C4-2B (cell line): ENCODE measurements at regions not wholly inside any gene's neighbourhood (a gene's known extent, or its start where the extent isn't known, plus 50 kb on each side); places are given as distances from the start of the nearest gene placed in this dataset.

Source experiments
- ZFX ChIP-seq: fragments of 450-650 bp; IDR thresholded peaks from 2 replicates; pipeline ENCODE4 v1.6.1; 2017
- TF ChIP-seq, protein P1 (sequence below): fragments of 450-650 bp; conservative IDR thresholded peaks from 2 replicates; pipeline ENCODE4 v1.5.1; 2017; ENCODE audit warnings: mild to moderate bottlenecking

DNA sequence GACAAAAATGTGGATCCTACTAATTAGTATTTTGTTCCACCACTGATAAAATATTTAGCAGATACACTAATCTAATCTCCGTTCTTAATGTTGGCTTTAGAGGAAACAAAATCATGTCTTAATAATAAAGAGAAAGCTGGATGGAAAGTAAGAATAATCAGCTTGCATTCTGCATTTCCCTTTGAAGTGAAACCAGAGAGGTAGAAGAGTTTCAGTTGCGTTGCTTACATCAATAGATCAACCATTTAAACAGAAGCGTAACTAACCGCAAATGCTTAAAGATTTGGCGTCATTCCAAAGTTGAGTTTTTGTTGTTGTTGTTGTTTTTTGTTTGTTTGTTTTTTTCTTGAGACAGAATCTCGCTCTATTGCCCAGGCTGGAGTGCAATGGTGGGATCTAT is 168.9 kb downstream of the TRIML1 start:
- TF ChIP-seq ZFX, result no peak
- TF ChIP-seq, protein P1, sequence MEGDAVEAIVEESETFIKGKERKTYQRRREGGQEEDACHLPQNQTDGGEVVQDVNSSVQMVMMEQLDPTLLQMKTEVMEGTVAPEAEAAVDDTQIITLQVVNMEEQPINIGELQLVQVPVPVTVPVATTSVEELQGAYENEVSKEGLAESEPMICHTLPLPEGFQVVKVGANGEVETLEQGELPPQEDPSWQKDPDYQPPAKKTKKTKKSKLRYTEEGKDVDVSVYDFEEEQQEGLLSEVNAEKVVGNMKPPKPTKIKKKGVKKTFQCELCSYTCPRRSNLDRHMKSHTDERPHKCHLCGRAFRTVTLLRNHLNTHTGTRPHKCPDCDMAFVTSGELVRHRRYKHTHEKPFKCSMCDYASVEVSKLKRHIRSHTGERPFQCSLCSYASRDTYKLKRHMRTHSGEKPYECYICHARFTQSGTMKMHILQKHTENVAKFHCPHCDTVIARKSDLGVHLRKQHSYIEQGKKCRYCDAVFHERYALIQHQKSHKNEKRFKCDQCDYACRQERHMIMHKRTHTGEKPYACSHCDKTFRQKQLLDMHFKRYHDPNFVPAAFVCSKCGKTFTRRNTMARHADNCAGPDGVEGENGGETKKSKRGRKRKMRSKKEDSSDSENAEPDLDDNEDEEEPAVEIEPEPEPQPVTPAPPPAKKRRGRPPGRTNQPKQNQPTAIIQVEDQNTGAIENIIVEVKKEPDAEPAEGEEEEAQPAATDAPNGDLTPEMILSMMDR, result no peak
